Endothelial cell of umbilical vein (primary cell): ENCODE measurements at regions not wholly inside any gene's neighbourhood (a gene's known extent, or its start where the extent isn't known, plus 50 kb on each side); places are given as distances from the start of the nearest gene placed in this dataset.

Experiments used
- BruUV-seq: library from RNA; stranded (reverse); fragments of 400-500 nt; replicated peaks from 2 replicates; lab custom pipeline; 2021; lab: Mats Ljungman, UMichigan
- CTCF ChIA-PET: fragments of 300-600, 350-600 bp; sonication (Branson Sonifier 250); formaldehyde crosslinking; loops from one replicate; lab custom pipeline; 2021; ENCODE audit warnings: antibody characterized with exemption, inconsistent platforms; lab: Charles Lee
- POLR2A ChIA-PET: fragments of 300-600, 350-600 bp; sonication (Branson Sonifier 250); formaldehyde crosslinking; loops from one replicate; lab custom pipeline; 2021; ENCODE audit warnings: antibody characterized with exemption, inconsistent platforms; lab: Charles Lee
- DNase-seq: peaks from one replicate; pipeline ENCODE4 v3.0.0-alpha.2; 2011; ENCODE audit warnings: low read depth, low spot score
- FAIRE-seq: peaks from 2 replicates; lab custom pipeline; 2011; peaks lifted over from hg19 to GRCh38; lab: Jason Lieb, UNC
- H2AFZ ChIP-seq: 2 replicates; pipeline ENCODE4 v1.6.0; 2012; ENCODE audit warnings: low read depth, low read length, control low read depth, inconsistent platforms
- H3K27ac ChIP-seq: 2 replicates; pipeline ENCODE4 v1.5.1; 2011; ENCODE audit warnings: low read depth, mild to moderate bottlenecking, control low read depth, low read length, moderate library complexity; ENCODE audit not compliant: insufficient read depth
- H3K27me3 ChIP-seq, 2 experiments: 2 replicates each; pipeline versions ENCODE4 v1.6.0 to v1.6.1; 2011; ENCODE audit warnings: low read length in 2 of 2, mixed read lengths in 1 of 2; ENCODE audit not compliant: control insufficient read depth in 2 of 2, insufficient read depth in 2 of 2
- H3K36me3 ChIP-seq, 2 experiments: 2 replicates in 1 of 2; 3 replicates in 1 of 2; pipeline ENCODE4 v1.5.1; 2011; ENCODE audit warnings: low read length in 2 of 2, mild to moderate bottlenecking in 1 of 2, moderate library complexity in 1 of 2; ENCODE audit not compliant: control insufficient read depth in 2 of 2, insufficient read depth in 2 of 2; ENCODE audit errors: extremely low read depth in 1 of 2
- H3K4me1 ChIP-seq: 3 replicates; pipeline ENCODE4 v1.5.1; 2011; ENCODE audit warnings: mild to moderate bottlenecking, low read length; ENCODE audit not compliant: control insufficient read depth, insufficient read depth; ENCODE audit errors: extremely low read depth
- H3K4me2 ChIP-seq: 2 replicates; pipeline ENCODE4 v1.6.1; 2011; ENCODE audit warnings: low read length, control low read depth, mixed read lengths; ENCODE audit not compliant: insufficient read depth
- H3K4me3 ChIP-seq, 3 experiments: fragments of 200-600 bp in 1 of 3; sonication (generic), shearing (Covaris generic) in 1 of 3; replicated peaks in 1 of 3; 2 replicates each; pipeline ENCODE4 v1.5.1; 2011 to 2016; ENCODE audit warnings: control low read depth in 3 of 3, low read length in 3 of 3, mild to moderate bottlenecking in 2 of 3, inconsistent platforms in 1 of 3, low read depth in 1 of 3, moderate library complexity in 1 of 3; ENCODE audit not compliant: insufficient read depth in 1 of 3
- H3K79me2 ChIP-seq: 2 replicates; pipeline ENCODE4 v1.6.0; 2012; ENCODE audit warnings: low read length, inconsistent platforms; ENCODE audit not compliant: control insufficient read depth, insufficient read depth
- H3K9ac ChIP-seq: replicated peaks from 2 replicates; pipeline ENCODE3; 2011; ENCODE audit warnings: low read length, control low read depth; ENCODE audit not compliant: insufficient read depth; ENCODE audit errors: extremely low read depth
- H3K9me1 ChIP-seq: replicated peaks from 3 replicates; pipeline ENCODE4 v1.6.0; 2011; ENCODE audit warnings: mild to moderate bottlenecking, low read length; ENCODE audit not compliant: control insufficient read depth, insufficient read depth; ENCODE audit errors: extremely low read depth
- H3K9me3 ChIP-seq: replicated peaks from 2 replicates; pipeline ENCODE4 v1.5.1; 2012; ENCODE audit warnings: low read length, inconsistent platforms; ENCODE audit not compliant: control insufficient read depth, insufficient read depth
- H4K20me1 ChIP-seq: replicated peaks from 2 replicates; pipeline ENCODE3; 2011; ENCODE audit warnings: mild to moderate bottlenecking, low read length; ENCODE audit not compliant: control insufficient read depth, insufficient read depth; ENCODE audit errors: extremely low read depth
- EZH2 ChIP-seq: IDR thresholded peaks from 2 replicates; pipeline ENCODE4 v1.6.1; 2012; ENCODE audit warnings: borderline replicate concordance, low read depth, mild to moderate bottlenecking, moderate library complexity, low read length, inconsistent platforms; ENCODE audit not compliant: severe bottlenecking
- FOS ChIP-seq: IDR thresholded peaks from 2 replicates; pipeline ENCODE4 v1.6.1; 2011; ENCODE audit warnings: mild to moderate bottlenecking, low read length, moderate library complexity, borderline replicate concordance; ENCODE audit not compliant: insufficient read depth
- GATA2 ChIP-seq: IDR thresholded peaks from 2 replicates; pipeline ENCODE4 v1.7.0; 2011; ENCODE audit warnings: low read depth, mild to moderate bottlenecking, moderate library complexity, mixed read lengths, low read length; ENCODE audit not compliant: insufficient read length, insufficient read depth
- JUN ChIP-seq: IDR thresholded peaks from 2 replicates; pipeline ENCODE4 v1.6.1; 2011; ENCODE audit warnings: borderline replicate concordance, low read depth; ENCODE audit not compliant: insufficient read length, insufficient read depth
- MYC ChIP-seq: IDR thresholded peaks from one replicate; pipeline ENCODE4 v1.6.1; 2011; ENCODE audit warnings: mild to moderate bottlenecking, low read depth, low read length
- POLR2A ChIP-seq: IDR thresholded peaks from 2 replicates; pipeline ENCODE4 v1.6.1; 2012; ENCODE audit warnings: low read depth, mild to moderate bottlenecking, control low read depth, low read length
- POLR2AphosphoS5 ChIP-seq: IDR thresholded peaks from 2 replicates; pipeline ENCODE4 v1.6.1; 2012; ENCODE audit warnings: low read depth, mild to moderate bottlenecking, control low read depth, low read length, moderate library complexity; ENCODE audit not compliant: insufficient read depth
- dilution Hi-C: fragments of 300-500 bp; cut with MboI; formaldehyde crosslinking; loops from one replicate; pipeline ENCODE4 v1.15.0; 2019; ENCODE audit warnings: low sequenced_read_pairs; ENCODE audit not compliant: extremely low pct_ligation_motif_present
- intact Hi-C: fragments of 100-400 bp; cut with micrococcal nuclease; formaldehyde crosslinking; loops from one replicate; pipeline ENCODE4 v1.10.0; 2022
- TF ChIP-seq, protein P1 (sequence below), 2 donors: IDR thresholded peaks; 1 replicate in 1 of 2; 2 replicates in 1 of 2; pipeline ENCODE4 v1.5.1; 2011; ENCODE audit warnings: low read length in 2 of 2, mild to moderate bottlenecking in 2 of 2, moderate library complexity in 2 of 2, control low read depth in 1 of 2, inconsistent platforms in 1 of 2, low read depth in 1 of 2; ENCODE audit not compliant: insufficient read depth in 1 of 2; ENCODE audit errors: extremely low read depth in 1 of 2
- TF ChIP-seq, protein P2 (sequence below): IDR thresholded peaks from 2 replicates; pipeline ENCODE4 v1.6.1; 2011; ENCODE audit not compliant: insufficient read depth, insufficient read length

DNA sequence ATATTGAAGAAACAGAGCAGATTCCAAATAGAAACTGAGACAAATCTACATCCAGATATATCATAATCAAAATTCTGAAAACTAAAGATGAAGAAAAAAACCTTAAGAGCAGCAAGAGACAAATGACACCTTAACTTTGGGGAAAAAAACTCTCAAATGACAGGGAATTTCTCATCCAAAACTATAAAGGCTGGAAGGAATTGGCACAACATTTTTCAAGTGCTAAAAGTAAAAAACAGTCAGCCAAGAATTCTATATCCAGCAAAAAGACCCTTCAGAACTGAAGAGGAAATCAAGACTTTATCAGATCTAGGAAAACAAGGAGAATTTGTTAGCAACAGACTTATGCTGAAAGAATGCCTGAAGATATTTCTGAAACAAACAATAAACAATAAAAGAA, 90.3 kb upstream of the RASSF8 start:
- no peak overlapping the region for H3K4me3 ChIP-seq
- DNase-seq, result no peak
- dilution Hi-C loops, result no loop called here
- H3K9me3 ChIP-seq, result no peaks in the 10 kb centered on the region
- CTCF ChIA-PET, result no interaction called here
- no peak overlapping the region for H2AFZ ChIP-seq
- no peaks in the 10 kb centered on the region for H3K36me3 ChIP-seq
- POLR2A ChIA-PET, result interaction anchor here (0.6 kb wide), 1 partner anchor 829 kb away, joined by 8 read pairs; no protein-coding TSS in a partner anchor
- no peaks in the 10 kb centered on the region for H3K79me2 ChIP-seq
- H3K9ac ChIP-seq, result no peak overlapping the region
- intact Hi-C loops, result no loop called here
- BruUV-seq, result no TSS peak
- H3K27ac ChIP-seq, result no peak overlapping the region
- TF ChIP-seq FOS (no peak), JUN (no peak), POLR2AphosphoS5 (no peak), MYC (no peak), GATA2 (no peak), POLR2A (no peak), EZH2 (no peak)
- TF ChIP-seq, protein P1, sequence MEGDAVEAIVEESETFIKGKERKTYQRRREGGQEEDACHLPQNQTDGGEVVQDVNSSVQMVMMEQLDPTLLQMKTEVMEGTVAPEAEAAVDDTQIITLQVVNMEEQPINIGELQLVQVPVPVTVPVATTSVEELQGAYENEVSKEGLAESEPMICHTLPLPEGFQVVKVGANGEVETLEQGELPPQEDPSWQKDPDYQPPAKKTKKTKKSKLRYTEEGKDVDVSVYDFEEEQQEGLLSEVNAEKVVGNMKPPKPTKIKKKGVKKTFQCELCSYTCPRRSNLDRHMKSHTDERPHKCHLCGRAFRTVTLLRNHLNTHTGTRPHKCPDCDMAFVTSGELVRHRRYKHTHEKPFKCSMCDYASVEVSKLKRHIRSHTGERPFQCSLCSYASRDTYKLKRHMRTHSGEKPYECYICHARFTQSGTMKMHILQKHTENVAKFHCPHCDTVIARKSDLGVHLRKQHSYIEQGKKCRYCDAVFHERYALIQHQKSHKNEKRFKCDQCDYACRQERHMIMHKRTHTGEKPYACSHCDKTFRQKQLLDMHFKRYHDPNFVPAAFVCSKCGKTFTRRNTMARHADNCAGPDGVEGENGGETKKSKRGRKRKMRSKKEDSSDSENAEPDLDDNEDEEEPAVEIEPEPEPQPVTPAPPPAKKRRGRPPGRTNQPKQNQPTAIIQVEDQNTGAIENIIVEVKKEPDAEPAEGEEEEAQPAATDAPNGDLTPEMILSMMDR (IDR thresholded peaks at IDR 0.05; ENCODE audit: extremely low read depth in 1 of 2, insufficient read depth in 1 of 2, low read depth in 1 of 2, low read length in 2 of 2), result no peak
- TF ChIP-seq, protein P2, sequence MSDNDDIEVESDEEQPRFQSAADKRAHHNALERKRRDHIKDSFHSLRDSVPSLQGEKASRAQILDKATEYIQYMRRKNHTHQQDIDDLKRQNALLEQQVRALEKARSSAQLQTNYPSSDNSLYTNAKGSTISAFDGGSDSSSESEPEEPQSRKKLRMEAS, result no peak
- H4K20me1 ChIP-seq, result no peaks in the 10 kb centered on the region
- H3K9me1 ChIP-seq, result no peaks in the 10 kb centered on the region
- no peaks in the 10 kb centered on the region for H3K4me1 ChIP-seq
- no peak overlapping the region for H3K4me2 ChIP-seq
- no peaks in the 10 kb centered on the region for H3K27me3 ChIP-seq
- FAIRE-seq, result no peak
